H9 (cell line): ENCODE measurements at regions not wholly inside any gene's neighbourhood (a gene's known extent, or its start where the extent isn't known, plus 50 kb on each side); places are given as distances from the start of the nearest gene placed in this dataset.

Experiments used
- DNase-seq: peaks from one replicate; pipeline ENCODE4 v3.0.0-alpha.2; 2017
- H2AFZ ChIP-seq: one replicate; pipeline ENCODE4 v1.6.1; 2013; ENCODE audit warnings: mild to moderate bottlenecking, low read length, control low read depth, moderate library complexity
- H2AK5ac ChIP-seq: 2 replicates; pipeline ENCODE4 v1.6.1; 2013; ENCODE audit warnings: low read length, control low read depth, mixed read lengths; ENCODE audit not compliant: insufficient read length
- H2BK120ac ChIP-seq: one replicate; pipeline ENCODE4 v1.6.1; 2013; ENCODE audit warnings: low read depth, mild to moderate bottlenecking, low read length, control low read depth, inconsistent platforms; ENCODE audit not compliant: poor library complexity, severe bottlenecking
- H2BK12ac ChIP-seq: 2 replicates; pipeline ENCODE4 v1.6.1; 2013; ENCODE audit warnings: low read length, control low read depth, mixed read lengths, low read depth; ENCODE audit not compliant: insufficient read length
- H2BK15ac ChIP-seq: 2 replicates; pipeline ENCODE4 v1.6.1; 2013; ENCODE audit warnings: low read depth, low read length, control low read depth
- H2BK20ac ChIP-seq: one replicate; pipeline ENCODE4 v1.6.1; 2013; ENCODE audit warnings: low read depth, mild to moderate bottlenecking, low read length, control low read depth, inconsistent platforms; ENCODE audit not compliant: poor library complexity, severe bottlenecking
- H2BK5ac ChIP-seq: 2 replicates; pipeline ENCODE4 v1.6.1; 2013; ENCODE audit warnings: low read length, control low read depth, mixed read lengths; ENCODE audit not compliant: insufficient read length
- H3K14ac ChIP-seq: 2 replicates; pipeline ENCODE4 v1.6.1; 2013; ENCODE audit warnings: low read length, control low read depth; ENCODE audit not compliant: insufficient read depth
- H3K18ac ChIP-seq: 2 replicates; pipeline ENCODE4 v1.6.1; 2013; ENCODE audit warnings: low read depth, mild to moderate bottlenecking, mixed read lengths, low read length, control low read depth; ENCODE audit not compliant: insufficient read length
- H3K23ac ChIP-seq: 2 replicates; pipeline ENCODE4 v1.6.1; 2013; ENCODE audit warnings: low read length, control low read depth, mixed read lengths, low read depth; ENCODE audit not compliant: insufficient read length
- H3K23me2 ChIP-seq: 2 replicates; pipeline ENCODE4 v1.6.1; 2013; ENCODE audit warnings: low read depth, mild to moderate bottlenecking, mixed read lengths, low read length, control low read depth; ENCODE audit not compliant: insufficient read length, poor library complexity, severe bottlenecking
- H3K27ac ChIP-seq: 2 replicates; pipeline ENCODE4 v1.5.1; 2013; ENCODE audit warnings: low read length, control low read depth, mixed read lengths, low read depth; ENCODE audit not compliant: insufficient read length
- H3K27me3 ChIP-seq: 2 replicates; pipeline ENCODE4 v1.6.1; 2013; ENCODE audit warnings: low read length, control low read depth, inconsistent platforms; ENCODE audit not compliant: insufficient read depth
- H3K4ac ChIP-seq: 2 replicates; pipeline ENCODE4 v1.6.1; 2013; ENCODE audit warnings: low read depth, mild to moderate bottlenecking, control low read depth, inconsistent platforms, low read length, moderate library complexity
- H3K4me1 ChIP-seq: 2 replicates; pipeline ENCODE4 v1.6.1; 2013; ENCODE audit warnings: low read length, control low read depth, inconsistent platforms; ENCODE audit not compliant: insufficient read depth
- H3K4me2 ChIP-seq: 2 replicates; pipeline ENCODE4 v1.6.1; 2013; ENCODE audit warnings: low read length, control low read depth, mixed read lengths; ENCODE audit not compliant: insufficient read length, insufficient read depth
- H3K56ac ChIP-seq: 2 replicates; pipeline ENCODE4 v1.6.1; 2013; ENCODE audit warnings: low read depth, mild to moderate bottlenecking, mixed read lengths, low read length, control low read depth; ENCODE audit not compliant: insufficient read length
- H3K79me1 ChIP-seq: 2 replicates; pipeline ENCODE4 v1.6.1; 2013; ENCODE audit warnings: low read depth, mild to moderate bottlenecking, moderate library complexity, low read length, control low read depth, inconsistent platforms; ENCODE audit not compliant: insufficient read depth, poor library complexity, severe bottlenecking
- H3K79me2 ChIP-seq: 2 replicates; pipeline ENCODE4 v1.6.1; 2013; ENCODE audit warnings: low read length, control low read depth, inconsistent platforms; ENCODE audit not compliant: insufficient read depth
- H3K9ac ChIP-seq: 2 replicates; pipeline ENCODE4 v1.6.1; 2013; ENCODE audit warnings: low read length, control low read depth, mixed read lengths; ENCODE audit not compliant: insufficient read length; ENCODE audit errors: extremely low read depth
- H3K9me3 ChIP-seq: one replicate; pipeline ENCODE4 v1.6.1; 2013; ENCODE audit warnings: low read depth, low read length, inconsistent platforms; ENCODE audit not compliant: control insufficient read depth
- H3T11ph ChIP-seq: one replicate; pipeline ENCODE4 v1.6.1; 2013; ENCODE audit warnings: mild to moderate bottlenecking, low read length, control low read depth, inconsistent platforms
- H4K20me1 ChIP-seq: one replicate; pipeline ENCODE4 v1.6.1; 2013; ENCODE audit not compliant: control insufficient read depth, insufficient read length, insufficient read depth
- H4K5ac ChIP-seq: 2 replicates; pipeline ENCODE4 v1.6.1; 2013; ENCODE audit warnings: low read depth, mild to moderate bottlenecking, mixed read lengths, low read length, control low read depth; ENCODE audit not compliant: insufficient read length
- H4K8ac ChIP-seq: replicated peaks from 2 replicates; pipeline ENCODE4 v1.6.1; 2013; ENCODE audit warnings: low read length, control low read depth, mixed read lengths, low read depth; ENCODE audit not compliant: insufficient read length
- H4K91ac ChIP-seq: 2 replicates; pipeline ENCODE4 v1.6.1; 2013; ENCODE audit warnings: low read depth, mild to moderate bottlenecking, moderate library complexity, mixed read lengths, low read length, control low read depth; ENCODE audit not compliant: insufficient read length
- H3K27ac Mint-ChIP-seq, 3 experiments: 2 replicates in 2 of 3; 3 replicates in 1 of 3; pipeline ENCODE4 v1.8.0; 2020 to 2021; ENCODE audit warnings: mixed read lengths in 3 of 3, mild to moderate bottlenecking in 1 of 3, moderate library complexity in 1 of 3
- H3K27me3 Mint-ChIP-seq: 2 replicates; pipeline ENCODE4 v1.8.0; 2021; ENCODE audit warnings: low read depth, mild to moderate bottlenecking, moderate library complexity, mixed read lengths
- H3K36me3 Mint-ChIP-seq, 3 experiments: 2 replicates in 2 of 3; 3 replicates in 1 of 3; pipeline ENCODE4 v1.8.0; 2020 to 2021; ENCODE audit warnings: low read depth in 3 of 3, mixed read lengths in 3 of 3; ENCODE audit not compliant: insufficient read depth in 1 of 3
- H3K4me1 Mint-ChIP-seq, 2 experiments: 2 replicates each; pipeline ENCODE4 v1.8.0; 2020; ENCODE audit warnings: mixed read lengths in 2 of 2
- H3K4me3 Mint-ChIP-seq, 2 experiments: 2 replicates in 1 of 2; 3 replicates in 1 of 2; pipeline ENCODE4 v1.8.0; 2020 to 2021; ENCODE audit warnings: mild to moderate bottlenecking in 2 of 2, mixed read lengths in 2 of 2, moderate library complexity in 1 of 2
- H3K9me3 Mint-ChIP-seq, 2 experiments: 2 replicates in 1 of 2; 3 replicates in 1 of 2; pipeline ENCODE4 v1.8.0; 2020; ENCODE audit warnings: mild to moderate bottlenecking in 2 of 2, mixed read lengths in 2 of 2, moderate library complexity in 1 of 2
- CTCF ChIP-seq: fragments of 200-600 bp; sonication (generic); conservative IDR thresholded peaks from 3 replicates; pipeline ENCODE4 v1.8.0; 2021; ENCODE audit warnings: antibody characterized with exemption, mild to moderate bottlenecking
- WGBS: extraction: QIAGEN DNeasy Blood & Tissue Kit; methylation state at CpG from one replicate; pipeline ENCODE4 v1.1.7; 2013; ENCODE audit warnings: missing lambda C conversion rate, low lambda C conversion rate, mixed read lengths; ENCODE audit not compliant: insufficient read length; ENCODE audit errors: extremely low coverage; 5-methylcytosine and 5-hydroxymethylcytosine counted together

- Histone ChIP-seq H4K20me1 (no peaks in the 10 kb centered on the region), H4K8ac (no peak overlapping the region), H2BK15ac (no peak overlapping the region), H3K9ac (no peak overlapping the region), H2BK12ac (no peak overlapping the region), H4K91ac (no peak overlapping the region), H2BK120ac (no peak overlapping the region), H3K27ac (no peak overlapping the region), H2BK20ac (no peak overlapping the region), H4K5ac (no peak overlapping the region), H3K79me2 (no peaks in the 10 kb centered on the region), H3T11ph (no peak overlapping the region), H2AFZ (peak overlapping the region; percentile 68), H2BK5ac (no peak overlapping the region), H3K23me2 (no peaks in the 10 kb centered on the region), H2AK5ac (no peak overlapping the region), H3K79me1 (no peaks in the 10 kb centered on the region), H3K4me1 (peaks cover 4% of the 10 kb centered on the region; the same call in 1 of the 2 replicates), H3K56ac (no peak overlapping the region), H3K4me2 (no peak overlapping the region), H3K27me3 (no peaks in the 10 kb centered on the region), H3K4ac (no peak overlapping the region), H3K23ac (no peak overlapping the region), H3K14ac (no peak overlapping the region), H3K18ac (no peak overlapping the region), H3K9me3 (no peaks in the 10 kb centered on the region)
- Mint-ChIP-seq H3K4me3 (peak overlapping the region in 1 of 2 experiments; percentile 38; a peak in 1 of 5 replicates), H3K9me3 (peaks cover 9 to 12% of the 10 kb centered on the region in 2 experiments; a peak in 4 of 5 replicates), H3K36me3 (no peaks in the 10 kb centered on the region; a peak in 1 of 7 replicates), H3K27ac (no peak overlapping the region), H3K27me3 (no peaks in the 10 kb centered on the region), H3K4me1 (peaks cover 19 to 21% of the 10 kb centered on the region in 2 experiments)
- DNase-seq, result no peak
- TF ChIP-seq CTCF, result no peak
- WGBS, result no CpG with 5 or more reads among the region's 7 CpGs
Measured at GRCh38 chr3:68136411-68136810, 482.0 kb upstream of the SUCLG2 start.
